DOHH2 (cell line): ENCODE measurements at regions not wholly inside any gene's neighbourhood (a gene's known extent, or its start where the extent isn't known, plus 50 kb on each side); places are given as distances from the start of the nearest gene placed in this dataset.

Experiments
- EZH2phosphoT487 ChIP-seq: fragments of 200-600 bp; sonication (generic); IDR thresholded peaks from 2 replicates; pipeline ENCODE4 v1.6.1; 2017; ENCODE audit warnings: borderline replicate concordance, mild to moderate bottlenecking, antibody characterized with exemption, low read length, moderate library complexity, mixed read lengths
- TF ChIP-seq, protein P1 (sequence below): fragments of 200-600 bp; sonication (generic); IDR thresholded peaks from one replicate; pipeline ENCODE4 v1.5.1; 2014; ENCODE audit warnings: antibody characterized with exemption, mild to moderate bottlenecking, low read depth, low read length; ENCODE audit not compliant: poor library complexity, severe bottlenecking

DNA sequence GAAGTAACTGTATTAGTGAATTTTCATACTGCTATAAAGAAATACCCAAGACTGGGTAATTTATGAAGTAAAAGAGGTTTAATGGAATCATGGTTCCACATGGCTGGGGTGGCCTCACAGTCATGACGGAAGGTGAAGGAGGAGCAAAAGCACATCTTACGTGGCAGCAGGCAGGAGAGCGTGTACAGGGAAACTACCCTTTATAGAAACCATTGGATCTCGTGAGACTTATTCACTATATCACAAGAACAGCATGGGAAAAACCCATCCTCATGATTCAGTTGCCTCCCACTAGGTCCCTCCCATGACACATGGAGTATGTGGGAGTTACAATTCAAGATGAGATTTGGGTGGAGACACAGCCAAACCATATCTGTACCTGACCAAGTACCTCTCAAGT lies 812.3 kb upstream of the ALCAM start:
- TF ChIP-seq, protein P1, sequence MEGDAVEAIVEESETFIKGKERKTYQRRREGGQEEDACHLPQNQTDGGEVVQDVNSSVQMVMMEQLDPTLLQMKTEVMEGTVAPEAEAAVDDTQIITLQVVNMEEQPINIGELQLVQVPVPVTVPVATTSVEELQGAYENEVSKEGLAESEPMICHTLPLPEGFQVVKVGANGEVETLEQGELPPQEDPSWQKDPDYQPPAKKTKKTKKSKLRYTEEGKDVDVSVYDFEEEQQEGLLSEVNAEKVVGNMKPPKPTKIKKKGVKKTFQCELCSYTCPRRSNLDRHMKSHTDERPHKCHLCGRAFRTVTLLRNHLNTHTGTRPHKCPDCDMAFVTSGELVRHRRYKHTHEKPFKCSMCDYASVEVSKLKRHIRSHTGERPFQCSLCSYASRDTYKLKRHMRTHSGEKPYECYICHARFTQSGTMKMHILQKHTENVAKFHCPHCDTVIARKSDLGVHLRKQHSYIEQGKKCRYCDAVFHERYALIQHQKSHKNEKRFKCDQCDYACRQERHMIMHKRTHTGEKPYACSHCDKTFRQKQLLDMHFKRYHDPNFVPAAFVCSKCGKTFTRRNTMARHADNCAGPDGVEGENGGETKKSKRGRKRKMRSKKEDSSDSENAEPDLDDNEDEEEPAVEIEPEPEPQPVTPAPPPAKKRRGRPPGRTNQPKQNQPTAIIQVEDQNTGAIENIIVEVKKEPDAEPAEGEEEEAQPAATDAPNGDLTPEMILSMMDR: no peak
- TF ChIP-seq EZH2phosphoT487: no peak
